GM12891 (cell line): ENCODE measurements at regions not wholly inside any gene's neighbourhood (a gene's known extent, or its start where the extent isn't known, plus 50 kb on each side); places are given as distances from the start of the nearest gene placed in this dataset.

Experiments used
- PAX5 ChIP-seq: IDR thresholded peaks from 2 replicates; pipeline ENCODE4 v1.6.1; 2011; ENCODE audit warnings: low read length, moderate library complexity, mild to moderate bottlenecking; ENCODE audit not compliant: insufficient read depth, severe bottlenecking
- POLR2A ChIP-seq: IDR thresholded peaks from 2 replicates; pipeline ENCODE4 v1.6.1; 2011; ENCODE audit warnings: low read depth, low read length, control low read depth
- POLR2AphosphoS5 ChIP-seq: IDR thresholded peaks from 2 replicates; pipeline ENCODE4 v1.6.1; 2011; ENCODE audit warnings: low read depth, low read length, control low read depth
- POU2F2 ChIP-seq: IDR thresholded peaks from 2 replicates; pipeline ENCODE4 v1.6.1; 2011; ENCODE audit warnings: low read depth, mild to moderate bottlenecking, control low read depth, low read length, moderate library complexity
- SPI1 ChIP-seq: IDR thresholded peaks from 2 replicates; pipeline ENCODE4 v1.6.1; 2011; ENCODE audit warnings: low read depth, low read length, control low read depth
- TAF1 ChIP-seq: IDR thresholded peaks from 2 replicates; pipeline ENCODE4 v1.6.1; 2011; ENCODE audit warnings: low read depth, low read length, control low read depth

DNA sequence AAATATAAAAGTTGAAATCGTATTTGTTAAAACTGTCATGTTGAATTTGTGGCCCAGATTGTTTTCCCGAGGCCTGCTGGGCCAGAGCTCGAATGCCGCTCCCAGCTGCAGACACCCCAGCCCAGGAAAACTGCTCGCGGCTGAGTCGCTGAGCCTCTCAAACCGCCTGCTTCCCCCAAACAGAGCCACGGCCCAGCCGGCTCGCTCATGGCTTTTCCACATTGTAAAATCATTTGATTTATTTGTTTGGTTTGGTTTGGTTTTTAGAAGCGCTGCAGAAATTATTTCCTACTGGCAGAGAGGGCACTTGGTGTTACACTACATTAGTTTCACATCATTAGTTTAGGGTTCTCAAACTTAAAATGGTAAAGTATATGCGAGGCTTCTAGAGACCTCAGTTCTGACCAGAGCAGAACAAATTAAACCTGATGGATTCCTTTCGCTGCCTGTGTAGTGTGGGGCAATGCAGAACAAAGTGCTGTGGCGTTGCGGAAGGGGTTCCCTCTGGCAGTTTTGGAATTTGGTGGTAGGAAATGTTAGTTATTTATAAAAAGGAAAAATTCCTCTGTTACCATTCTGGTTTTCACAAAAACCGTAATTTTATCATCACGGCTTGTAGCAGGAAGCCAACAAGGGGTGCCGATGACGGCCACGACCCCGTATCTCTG lies 156.5 kb upstream of the PITX1 start:
- TF ChIP-seq TAF1 (no peak), POLR2A (no peak), POLR2AphosphoS5 (no peak), SPI1 (no peak), POU2F2 (no peak), PAX5 (no peak)
